TTC549 (cell line): ENCODE measurements at regions not wholly inside any gene's neighbourhood (a gene's known extent, or its start where the extent isn't known, plus 50 kb on each side); places are given as distances from the start of the nearest gene placed in this dataset.

ENCODE experiments used
- FAIRE-seq: peaks from 2 replicates; lab custom pipeline; 2012; peaks lifted over from hg19 to GRCh38; lab: Jason Lieb, UNC

- FAIRE-seq: no peak
Observed at GRCh38 chr2:15826273-15826717, 114.1 kb upstream of the MYCN start.

GRCh38 chr2:15827001-15827400 is 113.3 kb upstream of the MYCN start:
- FAIRE-seq: no peak

GRCh38 chr2:15828576-15828975 is 111.8 kb upstream of the MYCN start:
- no peak for FAIRE-seq

GRCh38 chr2:15829091-15829801 is 111.1 kb upstream of the MYCN start:
- no peak for FAIRE-seq

GRCh38 chr2:15829985-15830384 is 110.4 kb upstream of the MYCN start:
- FAIRE-seq: no peak

- FAIRE-seq: no peak
Observed at GRCh38 chr2:15830937-15831549, 109.3 kb upstream of the MYCN start.

GRCh38 chr2:15832030-15832709 is 108.2 kb upstream of the MYCN start:
- FAIRE-seq: no peak

GRCh38 chr2:15832849-15833680 is 107.3 kb upstream of the MYCN start:
- no peak for FAIRE-seq

GRCh38 chr2:15833731-15834130 is 106.6 kb upstream of the MYCN start:
- no peak for FAIRE-seq

GRCh38 chr2:15834381-15835031 is 105.8 kb upstream of the MYCN start:
- no peak for FAIRE-seq

GRCh38 chr2:15835991-15836688 is 104.2 kb upstream of the MYCN start:
- no peak for FAIRE-seq

- no peak for FAIRE-seq
Observed at GRCh38 chr2:15836689-15837610, 103.4 kb upstream of the MYCN start.

- no peak for FAIRE-seq
Observed at GRCh38 chr2:15838481-15839090, 101.8 kb upstream of the MYCN start.

GRCh38 chr2:15839426-15840124 is 100.8 kb upstream of the MYCN start:
- FAIRE-seq: no peak

- no peak for FAIRE-seq
Observed at GRCh38 chr2:15840148-15840547, 100.2 kb upstream of the MYCN start.

GRCh38 chr2:15840969-15841368 is 99.4 kb upstream of the MYCN start:
- no peak for FAIRE-seq

- no peak for FAIRE-seq
Observed at GRCh38 chr2:15841776-15842560, 98.4 kb upstream of the MYCN start.
